ENCODE measurements at regions not wholly inside any gene's neighbourhood (a gene's known extent, or its start where the extent isn't known, plus 50 kb on each side); places are given as distances from the start of the nearest gene placed in this dataset.

DNA sequence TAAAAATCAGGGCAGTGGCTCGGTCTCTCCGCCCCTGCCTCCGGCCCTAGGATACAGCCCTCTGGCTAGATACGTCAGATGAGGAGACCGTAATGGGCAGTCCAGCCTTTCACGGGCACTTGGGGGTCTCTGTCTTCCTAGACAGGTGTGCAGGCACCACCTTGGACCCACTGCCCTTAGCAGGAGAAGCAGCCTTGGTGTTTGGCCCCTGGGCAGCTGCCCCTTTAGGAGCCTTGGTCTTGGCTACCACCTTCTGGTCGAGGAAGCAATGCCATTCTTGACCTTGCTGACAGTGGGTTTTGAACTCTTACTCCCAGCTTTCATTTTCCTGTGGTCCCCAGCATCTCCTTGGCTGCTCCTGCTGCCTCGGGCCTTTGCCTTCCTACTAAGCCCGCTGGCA, 149.7 kb upstream of the FRMD4B start:
- TF ChIP-seq YY1 (IDR thresholded peaks at IDR 0.05; ENCODE audit: insufficient read depth, insufficient read length) (no peak), ZNF274 (IDR thresholded peaks at IDR 0.05; ENCODE audit: low read depth, low read length) (no peak)
